NB4 (cell line): ENCODE measurements at regions not wholly inside any gene's neighbourhood (a gene's known extent, or its start where the extent isn't known, plus 50 kb on each side); places are given as distances from the start of the nearest gene placed in this dataset.

ENCODE experiments used
- MYC ChIP-seq: IDR thresholded peaks from 2 replicates; pipeline ENCODE4 v1.6.1; 2011; ENCODE audit warnings: low read depth, low read length
- POLR2A ChIP-seq: IDR thresholded peaks from 2 replicates; pipeline ENCODE4 v1.6.1; 2011; ENCODE audit warnings: mild to moderate bottlenecking; ENCODE audit not compliant: insufficient read length; ENCODE audit errors: extremely low read depth
- TF ChIP-seq, protein P1 (sequence below): IDR thresholded peaks from one replicate; pipeline ENCODE4 v1.5.1; 2012; ENCODE audit warnings: low read depth, low read length
- TF ChIP-seq, protein P2 (sequence below): IDR thresholded peaks from 2 replicates; pipeline ENCODE4 v1.6.1; 2011; ENCODE audit warnings: low read depth, low read length

DNA sequence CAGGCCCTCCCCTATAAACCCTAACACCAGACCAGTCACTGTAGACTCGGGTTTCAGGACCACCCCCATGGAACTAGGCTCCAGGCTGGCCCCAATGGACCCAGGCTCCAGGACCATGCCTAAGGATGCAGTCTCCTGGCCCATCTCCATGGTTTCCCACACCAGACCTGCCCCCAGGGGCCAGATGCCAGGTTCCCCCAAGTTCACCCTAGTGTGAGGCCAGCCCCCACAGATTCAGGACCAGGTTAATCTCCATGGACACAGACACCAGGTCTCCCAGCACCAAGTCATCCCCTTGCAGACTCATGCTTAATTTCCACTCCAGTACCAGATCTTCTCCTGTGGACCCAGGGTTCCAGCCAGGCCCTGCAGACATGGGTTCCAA is 103.8 kb upstream of the LANCL2 start:
- no peak for TF ChIP-seq POLR2A
- TF ChIP-seq, protein P1, sequence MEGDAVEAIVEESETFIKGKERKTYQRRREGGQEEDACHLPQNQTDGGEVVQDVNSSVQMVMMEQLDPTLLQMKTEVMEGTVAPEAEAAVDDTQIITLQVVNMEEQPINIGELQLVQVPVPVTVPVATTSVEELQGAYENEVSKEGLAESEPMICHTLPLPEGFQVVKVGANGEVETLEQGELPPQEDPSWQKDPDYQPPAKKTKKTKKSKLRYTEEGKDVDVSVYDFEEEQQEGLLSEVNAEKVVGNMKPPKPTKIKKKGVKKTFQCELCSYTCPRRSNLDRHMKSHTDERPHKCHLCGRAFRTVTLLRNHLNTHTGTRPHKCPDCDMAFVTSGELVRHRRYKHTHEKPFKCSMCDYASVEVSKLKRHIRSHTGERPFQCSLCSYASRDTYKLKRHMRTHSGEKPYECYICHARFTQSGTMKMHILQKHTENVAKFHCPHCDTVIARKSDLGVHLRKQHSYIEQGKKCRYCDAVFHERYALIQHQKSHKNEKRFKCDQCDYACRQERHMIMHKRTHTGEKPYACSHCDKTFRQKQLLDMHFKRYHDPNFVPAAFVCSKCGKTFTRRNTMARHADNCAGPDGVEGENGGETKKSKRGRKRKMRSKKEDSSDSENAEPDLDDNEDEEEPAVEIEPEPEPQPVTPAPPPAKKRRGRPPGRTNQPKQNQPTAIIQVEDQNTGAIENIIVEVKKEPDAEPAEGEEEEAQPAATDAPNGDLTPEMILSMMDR, result no peak
- no peak for TF ChIP-seq MYC
- TF ChIP-seq, protein P2, sequence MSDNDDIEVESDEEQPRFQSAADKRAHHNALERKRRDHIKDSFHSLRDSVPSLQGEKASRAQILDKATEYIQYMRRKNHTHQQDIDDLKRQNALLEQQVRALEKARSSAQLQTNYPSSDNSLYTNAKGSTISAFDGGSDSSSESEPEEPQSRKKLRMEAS, result no peak
